ENCODE measurements at regions not wholly inside any gene's neighbourhood (a gene's known extent, or its start where the extent isn't known, plus 50 kb on each side); places are given as distances from the start of the nearest gene placed in this dataset.

DNA sequence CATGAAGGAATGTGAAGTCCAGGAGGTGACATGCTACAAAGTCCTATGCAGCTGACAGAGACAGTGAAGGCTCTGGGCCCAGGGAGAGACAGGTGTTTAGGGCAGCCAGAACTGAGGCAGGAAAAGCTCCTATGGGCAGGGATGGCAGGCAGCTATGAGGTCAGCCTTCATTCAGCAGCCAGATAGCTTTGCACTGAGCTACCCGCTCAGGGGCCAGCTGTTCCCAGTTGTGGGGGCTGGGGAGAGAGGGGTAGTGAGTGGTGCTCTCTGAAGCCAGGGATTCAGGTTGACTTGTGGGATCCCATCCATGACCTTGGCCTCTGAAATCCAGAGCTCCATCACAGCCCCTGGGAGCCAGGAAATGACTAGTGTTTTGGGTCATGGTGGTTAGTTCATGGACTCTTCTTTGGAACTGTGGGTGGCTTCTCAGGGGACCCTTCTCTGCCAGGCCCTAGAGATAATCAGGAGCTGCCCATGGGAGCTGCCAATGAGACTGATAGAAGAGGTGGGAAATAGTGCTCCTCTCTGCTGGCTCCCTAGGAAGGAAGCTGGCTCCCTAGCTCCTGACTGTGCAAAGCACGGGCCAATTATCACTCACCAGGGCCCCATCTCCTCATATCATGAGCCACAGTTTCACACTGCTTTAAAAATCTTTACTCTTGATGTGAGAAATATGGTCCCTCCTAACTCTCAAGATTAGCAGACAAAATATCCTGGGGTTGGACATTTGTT is 127.7 kb downstream of the VEGFA start:
- TF ChIP-seq FOS (IDR thresholded peaks at IDR 0.05; ENCODE audit: borderline replicate concordance, insufficient read depth, low read length) = no peak
- TF ChIP-seq, protein P1, sequence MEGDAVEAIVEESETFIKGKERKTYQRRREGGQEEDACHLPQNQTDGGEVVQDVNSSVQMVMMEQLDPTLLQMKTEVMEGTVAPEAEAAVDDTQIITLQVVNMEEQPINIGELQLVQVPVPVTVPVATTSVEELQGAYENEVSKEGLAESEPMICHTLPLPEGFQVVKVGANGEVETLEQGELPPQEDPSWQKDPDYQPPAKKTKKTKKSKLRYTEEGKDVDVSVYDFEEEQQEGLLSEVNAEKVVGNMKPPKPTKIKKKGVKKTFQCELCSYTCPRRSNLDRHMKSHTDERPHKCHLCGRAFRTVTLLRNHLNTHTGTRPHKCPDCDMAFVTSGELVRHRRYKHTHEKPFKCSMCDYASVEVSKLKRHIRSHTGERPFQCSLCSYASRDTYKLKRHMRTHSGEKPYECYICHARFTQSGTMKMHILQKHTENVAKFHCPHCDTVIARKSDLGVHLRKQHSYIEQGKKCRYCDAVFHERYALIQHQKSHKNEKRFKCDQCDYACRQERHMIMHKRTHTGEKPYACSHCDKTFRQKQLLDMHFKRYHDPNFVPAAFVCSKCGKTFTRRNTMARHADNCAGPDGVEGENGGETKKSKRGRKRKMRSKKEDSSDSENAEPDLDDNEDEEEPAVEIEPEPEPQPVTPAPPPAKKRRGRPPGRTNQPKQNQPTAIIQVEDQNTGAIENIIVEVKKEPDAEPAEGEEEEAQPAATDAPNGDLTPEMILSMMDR (IDR thresholded peaks at IDR 0.05; ENCODE audit: extremely low read depth in 1 of 2, insufficient read depth in 1 of 2, low read depth in 1 of 2, low read length in 2 of 2) = no peak

Measured in endothelial cell of umbilical vein (primary cell).